Hepatocyte (in vitro differentiated cells): ENCODE measurements at regions not wholly inside any gene's neighbourhood (a gene's known extent, or its start where the extent isn't known, plus 50 kb on each side); places are given as distances from the start of the nearest gene placed in this dataset.

ENCODE experiments used
- EZH2 ChIP-seq: fragments of 200-600 bp; sonication (generic); IDR thresholded peaks from 2 replicates; pipeline ENCODE4 v1.6.1; 2016; ENCODE audit warnings: antibody characterized with exemption, mild to moderate bottlenecking, borderline replicate concordance
- TF ChIP-seq, protein P1 (sequence below): fragments of 200-600 bp; sonication (generic); IDR thresholded peaks from 2 replicates; pipeline ENCODE4 v1.5.1; 2016; ENCODE audit warnings: antibody characterized with exemption, mild to moderate bottlenecking; ENCODE audit not compliant: poor library complexity

DNA sequence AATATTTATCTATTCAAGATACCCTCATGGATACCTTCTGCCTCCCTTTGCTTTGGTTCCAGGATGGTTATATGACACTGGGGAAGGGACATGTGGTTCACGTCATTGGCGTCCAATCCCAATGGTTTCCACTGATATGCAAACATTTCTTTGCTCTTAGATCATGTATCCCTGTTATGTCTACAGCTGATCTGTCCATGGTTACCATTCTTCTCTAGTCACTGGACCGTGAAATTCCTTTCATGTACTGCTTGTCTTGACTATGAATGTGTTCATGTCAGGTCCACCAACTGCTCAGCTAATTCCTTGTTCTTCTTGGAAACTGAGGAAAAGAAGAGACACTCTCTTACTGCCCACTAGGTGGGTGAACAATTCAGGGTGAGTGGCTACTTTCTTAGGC, 391.1 kb upstream of the ZNF608 start:
- TF ChIP-seq, protein P1, sequence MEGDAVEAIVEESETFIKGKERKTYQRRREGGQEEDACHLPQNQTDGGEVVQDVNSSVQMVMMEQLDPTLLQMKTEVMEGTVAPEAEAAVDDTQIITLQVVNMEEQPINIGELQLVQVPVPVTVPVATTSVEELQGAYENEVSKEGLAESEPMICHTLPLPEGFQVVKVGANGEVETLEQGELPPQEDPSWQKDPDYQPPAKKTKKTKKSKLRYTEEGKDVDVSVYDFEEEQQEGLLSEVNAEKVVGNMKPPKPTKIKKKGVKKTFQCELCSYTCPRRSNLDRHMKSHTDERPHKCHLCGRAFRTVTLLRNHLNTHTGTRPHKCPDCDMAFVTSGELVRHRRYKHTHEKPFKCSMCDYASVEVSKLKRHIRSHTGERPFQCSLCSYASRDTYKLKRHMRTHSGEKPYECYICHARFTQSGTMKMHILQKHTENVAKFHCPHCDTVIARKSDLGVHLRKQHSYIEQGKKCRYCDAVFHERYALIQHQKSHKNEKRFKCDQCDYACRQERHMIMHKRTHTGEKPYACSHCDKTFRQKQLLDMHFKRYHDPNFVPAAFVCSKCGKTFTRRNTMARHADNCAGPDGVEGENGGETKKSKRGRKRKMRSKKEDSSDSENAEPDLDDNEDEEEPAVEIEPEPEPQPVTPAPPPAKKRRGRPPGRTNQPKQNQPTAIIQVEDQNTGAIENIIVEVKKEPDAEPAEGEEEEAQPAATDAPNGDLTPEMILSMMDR = no peak
- no peak for TF ChIP-seq EZH2
